Coronary artery (tissue), 2 donors: ENCODE measurements at regions not wholly inside any gene's neighbourhood (a gene's known extent, or its start where the extent isn't known, plus 50 kb on each side); places are given as distances from the start of the nearest gene placed in this dataset.

Source experiments
- DNase-seq: peaks from one replicate; pipeline ENCODE4 v3.0.0-alpha.2; 2017; ENCODE audit warnings: low spot score
- H3K27ac ChIP-seq, 2 donors: fragments of 200-600 bp; sonication (generic); one replicate each; pipeline ENCODE4 v1.5.1; 2016 to 2019
- H3K4me3 ChIP-seq: fragments of 200-600 bp; sonication (generic); 2 replicates; pipeline ENCODE4 v1.5.1; 2016; ENCODE audit warnings: mild to moderate bottlenecking, moderate library complexity
- TF ChIP-seq, protein P1 (sequence below): fragments of 200-600 bp; sonication (generic); IDR thresholded peaks from one replicate; pipeline ENCODE4 v1.5.1; 2019; ENCODE audit warnings: antibody characterized with exemption

DNA sequence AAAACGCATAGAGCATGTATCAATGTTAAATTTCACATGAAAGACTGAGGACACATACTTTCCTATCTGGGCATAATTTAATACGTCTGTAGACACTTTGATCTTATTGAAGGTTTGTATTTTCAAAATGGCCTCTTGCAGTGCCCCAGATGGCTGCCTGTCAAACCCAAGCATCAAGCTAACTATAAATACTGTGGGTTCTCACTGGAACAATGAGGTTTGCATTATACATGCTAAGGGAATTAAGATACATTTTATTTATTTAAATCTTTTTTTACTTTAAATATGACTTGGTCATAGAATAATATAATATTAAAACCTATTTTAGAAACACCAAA lies 702.9 kb upstream of the GRAMD2B start:
- Histone ChIP-seq H3K27ac (no peak overlapping the region), H3K4me3 (no peak overlapping the region)
- DNase-seq, result no peak
- TF ChIP-seq, protein P1, sequence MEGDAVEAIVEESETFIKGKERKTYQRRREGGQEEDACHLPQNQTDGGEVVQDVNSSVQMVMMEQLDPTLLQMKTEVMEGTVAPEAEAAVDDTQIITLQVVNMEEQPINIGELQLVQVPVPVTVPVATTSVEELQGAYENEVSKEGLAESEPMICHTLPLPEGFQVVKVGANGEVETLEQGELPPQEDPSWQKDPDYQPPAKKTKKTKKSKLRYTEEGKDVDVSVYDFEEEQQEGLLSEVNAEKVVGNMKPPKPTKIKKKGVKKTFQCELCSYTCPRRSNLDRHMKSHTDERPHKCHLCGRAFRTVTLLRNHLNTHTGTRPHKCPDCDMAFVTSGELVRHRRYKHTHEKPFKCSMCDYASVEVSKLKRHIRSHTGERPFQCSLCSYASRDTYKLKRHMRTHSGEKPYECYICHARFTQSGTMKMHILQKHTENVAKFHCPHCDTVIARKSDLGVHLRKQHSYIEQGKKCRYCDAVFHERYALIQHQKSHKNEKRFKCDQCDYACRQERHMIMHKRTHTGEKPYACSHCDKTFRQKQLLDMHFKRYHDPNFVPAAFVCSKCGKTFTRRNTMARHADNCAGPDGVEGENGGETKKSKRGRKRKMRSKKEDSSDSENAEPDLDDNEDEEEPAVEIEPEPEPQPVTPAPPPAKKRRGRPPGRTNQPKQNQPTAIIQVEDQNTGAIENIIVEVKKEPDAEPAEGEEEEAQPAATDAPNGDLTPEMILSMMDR, result no peak

DNA sequence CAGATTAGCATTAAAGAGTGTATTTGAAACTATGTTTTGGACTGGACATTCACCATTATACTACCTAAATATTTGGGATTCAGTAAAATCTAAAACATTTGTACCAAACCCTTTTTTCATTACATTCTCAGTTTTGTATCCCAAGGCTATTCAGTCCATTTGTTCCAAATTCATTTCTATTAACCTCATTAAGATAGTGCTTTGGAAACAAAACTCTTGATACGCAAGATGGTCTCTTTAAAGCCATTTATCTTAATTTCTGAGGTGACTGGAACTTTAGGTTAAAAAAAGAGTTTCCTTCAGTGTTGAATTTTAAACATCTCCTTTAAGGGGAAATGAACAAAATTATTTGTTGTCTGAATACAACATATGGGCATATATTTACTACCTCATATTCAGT lies 702.5 kb upstream of the GRAMD2B start:
- DNase-seq, result no peak
- Histone ChIP-seq H3K4me3 (no peak overlapping the region), H3K27ac (no peak overlapping the region)
- TF ChIP-seq, protein P1, result no peak

DNA sequence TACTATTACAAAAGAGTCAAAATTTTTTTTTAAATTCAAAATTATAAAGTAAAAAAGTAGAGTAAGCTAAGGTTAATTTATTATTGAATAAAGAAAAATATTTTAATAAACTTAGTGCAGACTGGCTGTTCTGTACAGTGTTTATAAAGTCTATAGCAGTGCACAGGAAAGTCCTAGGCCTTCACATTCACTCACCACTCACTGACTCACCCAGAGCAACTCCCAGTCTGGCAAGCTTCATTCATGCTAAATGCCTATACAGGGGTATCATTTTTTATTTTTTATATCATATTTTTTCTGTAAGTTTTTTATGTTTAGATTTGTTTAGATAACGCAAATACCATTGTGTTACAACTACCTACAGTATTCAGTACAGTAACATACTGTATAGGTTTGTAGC lies 700.7 kb upstream of the GRAMD2B start:
- no peak for DNase-seq
- Histone ChIP-seq H3K4me3 (no peak overlapping the region), H3K27ac (no peak overlapping the region)
- TF ChIP-seq, protein P1, result no peak

DNA sequence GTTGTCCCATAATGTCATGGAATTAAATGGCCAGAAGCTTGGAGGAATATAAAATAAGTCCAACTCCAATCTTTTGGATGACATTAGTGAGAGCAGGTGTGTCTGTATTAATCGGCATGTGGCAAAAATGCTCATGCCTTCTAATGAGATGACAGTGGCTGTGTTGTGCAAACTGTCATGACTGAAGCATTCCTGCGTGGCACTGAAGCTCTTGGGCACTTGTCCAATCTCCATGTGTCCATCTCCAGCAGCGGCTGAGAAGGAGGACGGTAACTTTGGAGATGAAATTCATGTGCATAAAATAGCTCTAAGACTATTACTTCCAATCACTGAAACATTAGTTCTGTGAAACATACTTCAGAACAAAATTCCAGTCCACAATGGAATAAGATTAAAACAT lies 697.5 kb upstream of the GRAMD2B start:
- TF ChIP-seq, protein P1, result no peak
- H3K27ac ChIP-seq, result no peak overlapping the region
- H3K4me3 ChIP-seq, result no peak overlapping the region
- no peak for DNase-seq

DNA sequence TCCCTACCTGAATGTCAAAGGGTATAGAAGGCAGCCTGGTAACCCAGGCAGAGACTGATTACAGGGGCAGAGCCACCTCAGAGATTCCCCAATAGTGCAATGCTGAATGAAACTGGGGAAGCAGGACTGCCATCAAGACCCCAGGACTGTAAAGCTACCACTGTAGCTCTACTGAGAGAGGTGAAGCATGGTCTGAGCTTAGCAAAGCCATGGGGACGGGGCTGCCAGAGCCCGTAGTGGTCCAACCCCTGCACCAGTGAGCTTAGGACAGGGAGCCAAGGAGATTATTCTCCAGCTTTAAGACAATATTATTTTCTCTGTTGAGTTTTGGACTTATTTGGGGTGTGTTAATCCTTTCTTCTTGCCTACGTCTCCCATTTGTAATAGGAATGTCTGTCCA lies 679.3 kb upstream of the GRAMD2B start:
- TF ChIP-seq, protein P1, result no peak
- no peak overlapping the region for H3K27ac ChIP-seq
- H3K4me3 ChIP-seq, result no peak overlapping the region
- no peak for DNase-seq

DNA sequence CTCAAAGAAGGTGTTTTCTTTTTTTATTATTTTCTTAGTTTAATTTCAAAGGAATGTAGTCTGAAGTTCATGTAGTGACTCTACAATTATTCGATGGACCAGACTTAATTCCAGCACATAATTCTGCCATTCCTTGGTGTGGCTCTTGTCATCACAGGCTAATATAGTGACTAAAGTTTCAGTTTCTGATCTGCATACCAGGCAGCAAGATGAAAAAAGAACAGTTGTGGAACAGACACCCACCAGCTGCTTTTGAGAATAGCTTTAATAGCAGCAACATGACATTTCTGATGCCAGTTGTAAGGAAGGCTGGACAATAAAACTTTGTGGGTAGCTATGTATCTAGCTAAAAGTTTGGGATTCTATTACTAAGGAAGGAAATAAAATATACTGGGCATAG lies 676.3 kb upstream of the GRAMD2B start:
- no peak overlapping the region for H3K27ac ChIP-seq
- TF ChIP-seq, protein P1, result no peak
- H3K4me3 ChIP-seq, result no peak overlapping the region
- no peak for DNase-seq

DNA sequence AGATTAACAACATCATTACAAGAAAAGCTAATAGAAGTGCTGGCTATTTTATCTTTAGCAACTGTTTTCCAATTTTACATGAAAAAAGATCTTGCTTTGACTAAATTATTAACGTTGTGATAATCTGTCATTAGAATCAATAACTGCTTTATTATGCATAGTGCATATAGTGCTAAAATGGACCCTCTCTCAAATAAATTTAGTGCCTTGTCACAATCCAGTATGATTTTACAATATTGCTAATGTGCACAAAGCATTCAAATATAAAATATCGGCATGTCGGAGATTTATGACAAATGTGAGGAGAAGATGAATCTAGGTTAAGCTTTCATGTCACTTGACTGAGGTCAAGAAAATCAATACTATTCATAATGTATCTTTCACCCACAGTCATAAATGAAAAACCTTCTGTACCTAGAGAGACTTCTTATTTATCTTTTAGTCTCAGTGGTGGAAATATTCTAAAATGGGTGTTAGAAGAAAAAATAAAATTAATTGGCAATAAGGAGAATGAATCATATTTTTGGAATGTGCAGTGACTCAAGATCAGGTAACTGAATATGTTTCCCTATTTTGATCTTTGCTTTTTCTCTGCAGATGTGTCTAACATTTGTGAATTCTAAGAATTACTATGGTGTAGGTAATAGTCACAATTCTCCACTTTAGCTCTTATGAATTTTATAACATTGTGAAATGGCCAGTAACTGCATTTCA lies 672.9 kb upstream of the GRAMD2B start:
- Histone ChIP-seq H3K27ac (no peak overlapping the region), H3K4me3 (no peak overlapping the region)
- DNase-seq, result no peak
- TF ChIP-seq, protein P1, result no peak
